ENCODE measurements at regions not wholly inside any gene's neighbourhood (a gene's known extent, or its start where the extent isn't known, plus 50 kb on each side); places are given as distances from the start of the nearest gene placed in this dataset.
A peak's percentile ranks its signal among the peaks of the same experiment; 100 is the strongest.
"Not testable (repeated sequence)": the region's sequence is repeated elsewhere in the genome, so short reads cannot be mapped to it uniquely, and the experiment has no call there.

DNA sequence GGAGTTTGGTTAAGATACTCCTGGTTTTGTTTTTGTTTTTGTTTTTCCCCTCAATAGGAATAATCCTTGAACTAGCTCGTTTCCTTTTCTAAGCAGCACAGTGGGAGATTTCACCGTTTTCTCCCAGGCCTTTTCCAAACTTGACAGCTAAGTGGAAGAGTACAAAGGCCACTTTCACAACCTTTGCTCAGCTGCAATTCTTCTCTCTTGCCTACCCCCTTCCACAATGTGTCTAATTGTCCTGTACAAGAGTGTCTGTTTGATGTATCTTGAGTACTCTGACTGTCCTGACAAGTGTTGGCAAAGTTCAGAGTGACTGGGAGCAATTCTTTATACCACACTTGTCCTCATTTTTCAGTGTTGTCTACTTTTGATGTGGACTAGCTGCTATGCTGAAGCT is 674.3 kb upstream of the AMOT start:
- H3K4me1 ChIP-seq (ENCODE audit: control insufficient read depth in 3 of 3, insufficient read depth in 2 of 3, low read depth in 1 of 3, low read length in 2 of 3) = no peaks in the 10 kb centered on the region
- H3K27ac ChIP-seq (ENCODE audit: low read depth in 1 of 3, low read length in 2 of 3) = no peak overlapping the region
- DNase-seq = peak in 1 of 2 donors; percentile 17
- no peaks in the 10 kb centered on the region for H3K27me3 ChIP-seq (ENCODE audit: control insufficient read depth in 3 of 3, insufficient read depth in 3 of 3, low read length in 3 of 3)
- WGBS, 3 donors = 15 to 28% (median 15%) methylated on average over 2 of the region's 2 CpGs
- H3K36me3 ChIP-seq (ENCODE audit: control insufficient read depth in 3 of 3, insufficient read depth in 2 of 3, low read depth in 1 of 3, low read length in 3 of 3) = no peaks in the 10 kb centered on the region
- H3K4me3 ChIP-seq (ENCODE audit: low read depth in 1 of 3, low read length in 3 of 3) = no peak overlapping the region
- H3K9me3 ChIP-seq (ENCODE audit: control insufficient read depth in 2 of 2, insufficient read depth in 1 of 2, low read depth in 1 of 2, low read length in 1 of 2) = no peaks in the 10 kb centered on the region
- no peak for FAIRE-seq

DNA sequence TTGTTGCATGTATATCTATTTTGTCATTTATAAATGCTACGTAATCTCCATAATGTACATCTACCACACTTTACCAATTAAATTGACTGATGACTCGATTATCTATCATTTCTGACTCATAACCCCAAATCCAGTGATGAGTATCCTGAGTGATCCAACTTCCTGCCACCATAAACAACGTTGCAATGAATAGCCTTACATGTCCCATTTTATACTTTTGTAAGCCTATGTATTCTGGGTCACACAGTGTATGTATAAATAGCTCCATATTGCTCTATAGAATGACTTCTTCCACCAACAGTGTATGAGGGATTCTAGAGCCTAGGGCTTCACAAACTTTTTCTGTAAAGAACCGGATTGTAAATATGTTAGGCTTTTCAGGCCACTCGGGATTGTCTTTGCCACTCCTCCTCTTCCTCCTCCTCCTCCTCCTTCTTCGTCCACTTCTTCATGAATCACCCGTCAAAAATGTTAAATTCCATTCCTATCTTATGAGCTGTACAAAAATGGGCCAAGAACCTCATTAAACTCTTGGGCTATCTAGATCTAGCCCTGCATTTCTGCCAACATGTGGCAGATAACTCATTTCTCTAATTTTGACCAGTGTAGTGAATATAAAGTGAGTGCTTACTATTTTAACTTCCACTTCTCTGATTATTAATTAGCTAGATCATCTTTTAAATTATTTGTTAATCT is 672.2 kb upstream of the AMOT start:
- no peak for FAIRE-seq

DNA sequence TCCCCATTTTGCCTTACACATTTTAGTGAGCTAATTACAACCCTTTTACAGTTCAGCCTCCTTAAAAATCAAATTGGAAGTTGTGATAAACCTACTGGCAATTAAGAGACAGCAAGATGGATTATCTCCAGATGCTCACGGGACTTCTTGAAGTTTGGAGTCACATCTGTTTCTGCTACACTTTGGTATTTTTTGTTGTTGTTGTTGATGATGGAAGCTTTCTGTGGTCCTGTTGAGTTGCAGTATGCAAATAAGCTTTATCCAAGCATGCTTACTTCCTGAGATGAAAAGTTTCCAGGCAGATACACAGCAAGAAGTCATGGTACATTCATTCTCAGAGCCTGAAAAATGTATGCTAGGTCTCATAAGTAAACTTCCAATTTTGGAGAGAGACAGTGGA is 670.0 kb upstream of the AMOT start:
- no peak overlapping the region for H3K4me3 ChIP-seq (ENCODE audit: low read depth in 1 of 3, low read length in 3 of 3)
- 57 to 80% (median 63%) methylated on average over 1 of the region's 1 CpG for WGBS, 3 donors
- DNase-seq = no peak
- H3K27ac ChIP-seq (ENCODE audit: low read depth in 1 of 3, low read length in 2 of 3) = no peak overlapping the region
- H3K9me3 ChIP-seq (ENCODE audit: control insufficient read depth in 2 of 2, insufficient read depth in 1 of 2, low read depth in 1 of 2, low read length in 1 of 2) = no peaks in the 10 kb centered on the region
- H3K36me3 ChIP-seq (ENCODE audit: control insufficient read depth in 3 of 3, insufficient read depth in 2 of 3, low read depth in 1 of 3, low read length in 3 of 3) = no peaks in the 10 kb centered on the region
- no peaks in the 10 kb centered on the region for H3K27me3 ChIP-seq (ENCODE audit: control insufficient read depth in 3 of 3, insufficient read depth in 3 of 3, low read length in 3 of 3)
- no peaks in the 10 kb centered on the region for H3K4me1 ChIP-seq (ENCODE audit: control insufficient read depth in 3 of 3, insufficient read depth in 2 of 3, low read depth in 1 of 3, low read length in 2 of 3)
- no peak for FAIRE-seq

More for the DNA sequence above, 672.2 kb upstream of the AMOT start:
- Histone ChIP-seq H3K4me1 (ENCODE audit: control insufficient read depth in 3 of 3, insufficient read depth in 2 of 3, low read depth in 1 of 3, low read length in 2 of 3) (no peaks in the 10 kb centered on the region), H3K9me3 (ENCODE audit: control insufficient read depth in 2 of 2, insufficient read depth in 1 of 2, low read depth in 1 of 2, low read length in 1 of 2) (no peaks in the 10 kb centered on the region), H3K27me3 (ENCODE audit: control insufficient read depth in 3 of 3, insufficient read depth in 3 of 3, low read length in 3 of 3) (no peaks in the 10 kb centered on the region), H3K36me3 (ENCODE audit: control insufficient read depth in 3 of 3, insufficient read depth in 2 of 3, low read depth in 1 of 3, low read length in 3 of 3) (no peaks in the 10 kb centered on the region), H3K27ac (ENCODE audit: low read depth in 1 of 3, low read length in 2 of 3) (no peak overlapping the region), H3K4me3 (ENCODE audit: low read depth in 1 of 3, low read length in 3 of 3) (no peak overlapping the region)
- WGBS, 3 donors = 64 to 70% (median 68%) methylated on average over 7 of the region's 7 CpGs
- no peak for DNase-seq

GRCh38 chrX:113492895-113493294 is 652.3 kb upstream of the AMOT start:
- Histone ChIP-seq H3K36me3 (ENCODE audit: control insufficient read depth in 3 of 3, insufficient read depth in 2 of 3, low read depth in 1 of 3, low read length in 3 of 3) (no peaks in the 10 kb centered on the region), H3K27ac (ENCODE audit: low read depth in 1 of 3, low read length in 2 of 3) (no peak overlapping the region), H3K9me3 (ENCODE audit: control insufficient read depth in 2 of 2, insufficient read depth in 1 of 2, low read depth in 1 of 2, low read length in 1 of 2) (no peaks in the 10 kb centered on the region), H3K4me3 (ENCODE audit: low read depth in 1 of 3, low read length in 3 of 3) (no peak overlapping the region), H3K27me3 (ENCODE audit: control insufficient read depth in 3 of 3, insufficient read depth in 3 of 3, low read length in 3 of 3) (no peaks in the 10 kb centered on the region), H3K4me1 (ENCODE audit: control insufficient read depth in 3 of 3, insufficient read depth in 2 of 3, low read depth in 1 of 3, low read length in 2 of 3) (no peaks in the 10 kb centered on the region)
- DNase-seq = no peak
- FAIRE-seq = no peak

DNA sequence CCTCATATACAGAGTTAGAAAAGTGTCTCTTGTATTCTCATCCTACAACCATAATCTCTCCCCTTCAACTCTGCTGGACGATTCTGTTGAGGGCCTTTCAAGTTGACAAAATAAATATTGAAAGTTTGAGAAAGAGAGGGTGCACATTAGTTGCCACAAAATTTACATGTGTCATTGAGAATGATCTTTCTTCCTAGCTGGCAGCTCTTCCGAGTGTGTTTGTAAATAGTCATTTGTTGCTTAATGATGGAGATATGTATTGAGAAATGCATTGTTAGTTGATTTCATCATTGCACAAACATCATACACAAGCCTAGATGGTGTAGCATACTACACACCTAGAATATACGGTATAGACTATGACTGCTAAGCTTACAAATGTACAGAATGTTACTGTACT is 632.8 kb upstream of the AMOT start:
- Histone ChIP-seq H3K4me3 (ENCODE audit: low read depth in 1 of 3, low read length in 3 of 3) (no peak overlapping the region), H3K27ac (ENCODE audit: low read depth in 1 of 3, low read length in 2 of 3) (no peak overlapping the region), H3K4me1 (ENCODE audit: control insufficient read depth in 3 of 3, insufficient read depth in 2 of 3, low read depth in 1 of 3, low read length in 2 of 3) (no peaks in the 10 kb centered on the region), H3K27me3 (ENCODE audit: control insufficient read depth in 3 of 3, insufficient read depth in 3 of 3, low read length in 3 of 3) (no peaks in the 10 kb centered on the region), H3K9me3 (ENCODE audit: control insufficient read depth in 2 of 2, insufficient read depth in 1 of 2, low read depth in 1 of 2, low read length in 1 of 2) (no peaks in the 10 kb centered on the region), H3K36me3 (ENCODE audit: control insufficient read depth in 3 of 3, insufficient read depth in 2 of 3, low read depth in 1 of 3, low read length in 3 of 3) (no peaks in the 10 kb centered on the region)
- WGBS, 3 donors = 72 to 79% (median 74%) methylated on average over 3 of the region's 3 CpGs
- no peak for FAIRE-seq
- DNase-seq = no peak

DNA sequence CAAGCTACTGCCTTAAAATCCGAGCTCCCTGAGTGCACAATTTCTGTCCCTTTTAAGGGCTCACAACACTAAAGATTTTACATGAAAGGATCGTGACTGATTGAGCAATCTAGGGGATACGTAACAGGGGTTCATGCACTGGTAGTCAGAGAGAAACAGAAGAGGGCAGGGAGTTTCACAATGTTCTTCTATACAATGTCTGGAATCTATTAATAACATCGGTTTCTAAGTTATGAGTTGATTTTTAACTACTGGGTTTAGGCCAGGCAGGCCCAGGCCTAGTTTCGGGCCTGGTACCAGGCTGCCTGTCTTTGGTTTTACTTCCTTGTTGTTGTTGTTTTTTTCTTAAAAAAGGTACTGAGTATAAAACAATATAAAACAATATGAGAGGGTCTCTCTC is 632.4 kb upstream of the AMOT start:
- not testable (repeated sequence) for DNase-seq; H3K27ac ChIP-seq (ENCODE audit: low read depth in 1 of 3, low read length in 2 of 3); H3K9me3 ChIP-seq (ENCODE audit: control insufficient read depth in 2 of 2, insufficient read depth in 1 of 2, low read depth in 1 of 2, low read length in 1 of 2); H3K36me3 ChIP-seq (ENCODE audit: control insufficient read depth in 3 of 3, insufficient read depth in 2 of 3, low read depth in 1 of 3, low read length in 3 of 3); FAIRE-seq; H3K4me3 ChIP-seq (ENCODE audit: low read depth in 1 of 3, low read length in 3 of 3); H3K27me3 ChIP-seq (ENCODE audit: control insufficient read depth in 3 of 3, insufficient read depth in 3 of 3, low read length in 3 of 3); H3K4me1 ChIP-seq (ENCODE audit: control insufficient read depth in 3 of 3, insufficient read depth in 2 of 3, low read depth in 1 of 3, low read length in 2 of 3)
- 74 to 79% (median 75%) methylated on average over 5 of the region's 5 CpGs for WGBS, 3 donors

DNA sequence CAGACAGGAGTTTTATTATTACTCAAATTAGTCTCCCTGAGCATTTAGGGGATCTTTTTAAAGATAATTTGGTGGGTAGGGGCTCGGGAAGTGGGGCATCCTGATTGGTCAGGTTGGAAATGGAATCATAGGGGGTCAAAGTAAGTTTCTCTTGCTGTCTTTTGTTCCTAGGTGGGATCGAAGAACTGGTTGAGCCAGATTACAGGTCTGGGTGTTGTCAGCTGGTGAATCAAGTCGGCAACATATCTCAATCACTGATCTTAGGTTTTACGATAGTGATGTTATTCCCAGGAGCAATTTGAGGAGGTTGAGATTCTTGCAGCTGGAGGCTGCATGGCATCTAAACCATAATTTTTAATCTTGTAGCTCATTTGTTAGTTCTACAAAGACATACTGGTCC is 629.5 kb upstream of the AMOT start:
- Histone ChIP-seq H3K9me3 (ENCODE audit: control insufficient read depth in 2 of 2, insufficient read depth in 1 of 2, low read depth in 1 of 2, low read length in 1 of 2) (no peaks in the 10 kb centered on the region), H3K36me3 (ENCODE audit: control insufficient read depth in 3 of 3, insufficient read depth in 2 of 3, low read depth in 1 of 3, low read length in 3 of 3) (no peaks in the 10 kb centered on the region), H3K4me3 (ENCODE audit: low read depth in 1 of 3, low read length in 3 of 3) (no peak overlapping the region), H3K4me1 (ENCODE audit: control insufficient read depth in 3 of 3, insufficient read depth in 2 of 3, low read depth in 1 of 3, low read length in 2 of 3) (no peaks in the 10 kb centered on the region), H3K27me3 (ENCODE audit: control insufficient read depth in 3 of 3, insufficient read depth in 3 of 3, low read length in 3 of 3) (no peaks in the 10 kb centered on the region), H3K27ac (ENCODE audit: low read depth in 1 of 3, low read length in 2 of 3) (no peak overlapping the region)
- DNase-seq (no peak), FAIRE-seq (no peak)
- 32 to 47% (median 43%) methylated on average over 4 of the region's 4 CpGs for WGBS, 3 donors

DNA sequence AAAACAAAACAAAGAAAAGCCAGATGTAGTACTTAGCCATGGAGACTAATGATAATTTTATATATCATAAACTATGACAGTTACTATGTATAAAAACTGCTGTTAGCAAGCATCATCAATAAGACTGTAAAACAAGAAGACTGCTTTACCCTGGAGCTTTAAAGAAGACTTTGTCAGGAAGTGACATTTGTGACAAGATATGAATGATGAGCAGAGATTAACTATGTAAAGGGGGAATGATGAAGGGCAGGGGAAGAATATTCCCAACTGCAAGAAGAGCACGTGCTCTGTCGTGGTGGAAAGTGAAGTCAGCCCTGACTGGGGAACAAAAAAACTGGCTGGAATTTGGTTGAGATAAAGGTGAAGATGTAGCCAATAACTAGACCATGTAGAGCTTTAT is 617.1 kb upstream of the AMOT start:
- Histone ChIP-seq H3K4me1 (ENCODE audit: control insufficient read depth in 3 of 3, insufficient read depth in 2 of 3, low read depth in 1 of 3, low read length in 2 of 3) (no peaks in the 10 kb centered on the region), H3K36me3 (ENCODE audit: control insufficient read depth in 3 of 3, insufficient read depth in 2 of 3, low read depth in 1 of 3, low read length in 3 of 3) (no peaks in the 10 kb centered on the region), H3K27me3 (ENCODE audit: control insufficient read depth in 3 of 3, insufficient read depth in 3 of 3, low read length in 3 of 3) (no peaks in the 10 kb centered on the region), H3K4me3 (ENCODE audit: low read depth in 1 of 3, low read length in 3 of 3) (no peak overlapping the region), H3K9me3 (ENCODE audit: control insufficient read depth in 2 of 2, insufficient read depth in 1 of 2, low read depth in 1 of 2, low read length in 1 of 2) (no peaks in the 10 kb centered on the region), H3K27ac (ENCODE audit: low read depth in 1 of 3, low read length in 2 of 3) (no peak overlapping the region)
- WGBS, 3 donors = 61 to 86% (median 74%) methylated on average over 2 of the region's 2 CpGs
- DNase-seq (no peak), FAIRE-seq (no peak)

DNA sequence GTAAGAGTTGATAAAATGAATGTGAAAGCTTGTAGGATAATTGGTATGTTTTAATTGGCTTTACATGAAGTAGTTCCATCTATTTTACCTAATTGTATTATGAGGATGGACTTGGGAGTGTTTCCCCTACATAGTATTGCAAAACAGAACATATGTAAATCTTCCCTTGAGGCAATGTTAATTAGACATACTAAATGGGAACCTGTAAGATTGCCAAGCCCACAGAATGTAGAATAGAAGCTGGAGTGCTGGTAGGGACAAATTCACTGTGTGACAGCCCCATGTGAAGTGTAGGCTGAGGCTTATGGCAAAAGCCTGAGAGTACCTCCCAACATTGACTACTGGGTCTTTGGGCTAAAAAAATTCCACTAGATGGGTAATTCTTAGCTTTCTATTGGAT is 615.0 kb upstream of the AMOT start:
- H3K27me3 ChIP-seq (ENCODE audit: control insufficient read depth in 3 of 3, insufficient read depth in 3 of 3, low read length in 3 of 3) = no peaks in the 10 kb centered on the region
- no peak for FAIRE-seq

More for the DNA sequence above, 615.0 kb upstream of the AMOT start:
- Histone ChIP-seq H3K9me3 (ENCODE audit: control insufficient read depth in 2 of 2, insufficient read depth in 1 of 2, low read depth in 1 of 2, low read length in 1 of 2) (no peaks in the 10 kb centered on the region), H3K4me1 (ENCODE audit: control insufficient read depth in 3 of 3, insufficient read depth in 2 of 3, low read depth in 1 of 3, low read length in 2 of 3) (no peaks in the 10 kb centered on the region), H3K4me3 (ENCODE audit: low read depth in 1 of 3, low read length in 3 of 3) (no peak overlapping the region), H3K36me3 (ENCODE audit: control insufficient read depth in 3 of 3, insufficient read depth in 2 of 3, low read depth in 1 of 3, low read length in 3 of 3) (no peaks in the 10 kb centered on the region), H3K27ac (ENCODE audit: low read depth in 1 of 3, low read length in 2 of 3) (no peak overlapping the region)
- DNase-seq = no peak
